GM18520 (cell line): ENCODE measurements at regions not wholly inside any gene's neighbourhood (a gene's known extent, or its start where the extent isn't known, plus 50 kb on each side); places are given as distances from the start of the nearest gene placed in this dataset.

Experiments used
- ATAC-seq: cut with Tn5 transposase; IDR thresholded peaks from one replicate; pipeline ENCODE4 v1.9.1; 2021; ENCODE audit not compliant: unreplicated experiment

DNA sequence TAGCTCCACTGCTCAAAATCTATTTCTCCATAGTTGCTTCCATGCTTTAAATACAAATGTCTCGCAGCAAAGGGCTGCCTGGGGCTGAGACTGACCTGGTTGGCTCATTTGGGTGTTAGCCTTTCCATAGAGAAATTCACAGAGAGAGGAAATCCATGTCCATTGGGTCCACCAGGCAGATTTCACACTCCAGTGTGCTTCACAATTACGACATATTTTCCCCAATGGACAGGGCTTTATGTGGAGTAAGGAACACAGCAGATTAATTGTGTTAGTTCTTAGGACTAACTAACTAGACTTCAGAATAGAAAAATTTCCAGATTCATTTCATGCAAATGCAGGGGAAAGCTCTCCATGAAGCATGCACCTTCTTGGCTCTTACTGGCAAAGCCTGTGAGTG lies 180.7 kb downstream of the FBXO15 start:
- ATAC-seq, result no peak

DNA sequence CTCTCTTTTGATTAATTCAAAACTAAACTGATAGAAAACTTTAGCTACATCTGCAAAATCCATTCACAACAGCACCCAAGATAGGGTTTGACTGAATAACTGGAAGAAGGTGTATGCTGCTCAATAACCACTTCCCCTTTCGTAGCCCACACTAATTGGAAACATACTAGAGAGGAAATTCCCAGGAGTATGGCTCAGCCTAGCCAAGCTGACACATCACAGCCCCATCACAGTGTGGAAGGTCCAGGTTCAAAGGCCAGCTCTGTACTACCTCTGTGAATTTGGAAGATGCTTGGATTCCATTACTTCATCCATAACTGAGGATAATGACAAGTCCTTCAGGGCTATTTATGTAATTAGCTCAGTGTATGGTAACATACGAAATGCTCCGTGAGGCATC lies 185.4 kb downstream of the FBXO15 start:
- no peak for ATAC-seq

DNA sequence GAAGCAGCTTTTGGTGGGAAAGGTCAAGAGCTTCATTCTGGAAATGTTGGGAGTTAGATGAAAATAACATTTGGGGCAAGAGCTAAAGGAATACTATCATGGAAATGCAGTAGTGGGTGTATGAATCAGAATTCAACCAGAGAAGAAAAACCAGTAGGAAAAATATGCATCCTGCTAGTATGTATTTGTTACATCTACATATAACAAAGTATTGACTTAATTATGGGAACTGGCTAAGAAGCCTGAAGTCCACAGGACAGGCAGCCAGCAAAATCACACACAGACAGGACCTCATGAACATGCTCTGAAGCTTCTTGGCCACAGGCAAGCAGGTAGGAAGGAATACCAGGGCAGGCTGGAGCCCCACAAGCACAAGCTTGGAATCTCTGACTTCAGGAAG lies 185.8 kb downstream of the FBXO15 start:
- ATAC-seq, result no peak

DNA sequence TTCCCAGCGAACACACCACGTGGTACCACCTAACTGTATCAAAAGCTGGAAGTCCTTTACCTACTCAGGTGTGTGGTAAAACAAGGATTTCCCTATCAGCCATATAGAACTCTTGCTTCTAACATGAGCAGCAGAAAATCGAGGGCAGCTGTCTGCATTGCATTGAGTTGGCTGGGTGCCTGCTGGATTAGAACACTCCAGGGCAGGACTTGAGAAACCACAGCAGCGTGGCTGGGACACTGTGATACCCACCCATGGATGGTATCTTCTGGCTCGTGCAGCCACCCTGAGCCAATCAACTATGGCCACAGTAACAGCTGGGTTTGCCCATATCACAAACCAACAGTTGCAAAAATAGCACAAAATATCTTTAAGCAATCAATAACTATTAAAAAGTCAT lies 188.3 kb downstream of the FBXO15 start:
- ATAC-seq, result no peak

DNA sequence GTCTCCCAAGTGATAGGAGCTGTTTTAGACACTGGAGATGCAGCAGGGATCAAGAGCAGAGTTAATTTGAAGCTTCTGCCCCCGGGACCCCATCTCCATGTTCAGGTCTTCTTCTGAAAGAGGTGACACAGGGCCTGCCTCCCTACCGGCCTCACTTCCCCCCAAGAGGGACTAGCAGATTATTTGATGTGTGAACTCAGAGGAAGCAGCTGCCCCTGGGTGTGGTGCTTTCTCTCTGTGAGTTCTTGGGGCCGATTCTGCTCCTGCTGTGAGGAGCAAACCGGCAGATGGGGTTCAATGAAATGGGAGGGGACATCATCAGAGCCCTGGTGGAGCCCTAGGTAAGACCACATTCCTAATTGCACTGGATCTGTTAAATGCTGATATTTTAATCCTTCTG lies 193.4 kb downstream of the FBXO15 start:
- ATAC-seq, result no peak

DNA sequence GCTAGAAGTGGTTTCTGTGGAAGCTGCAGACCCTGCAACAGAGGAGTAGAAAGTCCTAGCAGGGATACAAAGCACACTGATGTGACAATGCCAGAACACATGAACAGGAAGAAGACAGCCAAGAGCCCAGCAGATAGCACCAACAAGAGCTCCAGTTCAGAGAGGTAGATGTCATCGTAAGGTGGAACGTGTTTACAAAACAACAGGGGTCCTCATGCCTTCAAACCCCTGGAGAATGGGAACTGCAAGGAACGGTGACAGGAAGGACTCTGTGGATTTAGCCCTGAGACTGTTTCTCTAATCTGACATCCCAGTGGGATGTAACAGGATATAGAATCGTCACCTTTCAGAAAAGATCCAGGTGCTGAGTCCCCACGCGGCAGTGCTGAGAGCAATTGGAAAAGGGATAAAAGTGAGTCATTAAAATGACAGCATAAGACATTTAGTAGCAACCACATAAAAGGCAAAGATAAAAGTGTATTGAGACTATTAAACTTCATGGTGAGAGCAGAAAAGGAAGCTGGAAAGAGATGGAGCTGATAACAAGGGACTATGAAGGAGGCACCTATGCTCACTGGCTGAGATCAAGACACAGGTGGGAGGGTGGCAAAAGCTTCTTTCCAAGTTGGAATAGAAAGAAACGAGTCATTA lies 195.2 kb downstream of the FBXO15 start:
- ATAC-seq, result no peak

DNA sequence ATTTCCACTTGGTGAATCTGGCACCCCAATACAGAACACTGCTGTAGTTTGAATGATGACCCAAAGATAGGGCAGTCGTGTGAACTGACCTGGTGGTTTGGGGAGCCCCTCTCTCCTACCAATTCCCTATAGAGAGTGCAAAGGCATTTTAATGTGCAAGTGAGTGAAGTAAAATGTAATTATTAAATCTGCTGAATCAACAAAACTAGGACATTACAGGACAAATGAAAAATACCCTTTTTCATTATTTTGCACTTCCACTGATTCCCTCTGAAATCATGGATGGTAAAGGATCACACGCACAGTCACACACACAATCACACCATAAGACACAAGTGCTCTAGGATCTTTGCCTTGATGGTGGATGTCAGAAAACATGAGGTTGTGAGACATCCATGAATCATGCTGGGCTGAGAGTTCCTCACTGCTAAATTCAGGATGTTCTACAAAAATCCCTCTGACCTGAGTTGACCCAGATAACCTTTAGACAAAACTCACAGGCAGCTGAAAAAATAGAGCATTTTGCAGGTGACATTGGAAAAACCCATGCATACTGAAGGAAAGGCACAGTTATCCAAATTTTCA lies 197.4 kb downstream of the FBXO15 start:
- ATAC-seq, result no peak

DNA sequence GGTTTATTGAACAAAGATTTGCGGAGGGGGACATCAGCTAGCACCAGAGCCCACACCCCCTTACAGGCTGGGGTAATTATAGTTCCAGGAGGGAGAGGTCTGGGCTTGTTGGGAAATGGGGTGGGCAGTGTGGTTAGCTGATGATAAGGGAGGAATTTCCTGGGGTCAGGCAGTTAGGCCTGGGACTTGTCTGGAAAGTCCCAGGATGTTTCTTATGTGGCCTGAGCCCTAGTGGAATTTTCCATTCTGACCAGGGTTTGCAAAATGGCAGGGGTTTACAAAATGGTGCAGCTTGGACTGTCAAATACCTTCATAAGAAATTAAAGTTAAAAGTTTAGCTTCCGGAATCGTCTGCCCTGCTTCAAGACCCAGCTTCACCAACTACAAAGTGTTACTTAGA lies 199.1 kb downstream of the FBXO15 start:
- ATAC-seq, result no peak

DNA sequence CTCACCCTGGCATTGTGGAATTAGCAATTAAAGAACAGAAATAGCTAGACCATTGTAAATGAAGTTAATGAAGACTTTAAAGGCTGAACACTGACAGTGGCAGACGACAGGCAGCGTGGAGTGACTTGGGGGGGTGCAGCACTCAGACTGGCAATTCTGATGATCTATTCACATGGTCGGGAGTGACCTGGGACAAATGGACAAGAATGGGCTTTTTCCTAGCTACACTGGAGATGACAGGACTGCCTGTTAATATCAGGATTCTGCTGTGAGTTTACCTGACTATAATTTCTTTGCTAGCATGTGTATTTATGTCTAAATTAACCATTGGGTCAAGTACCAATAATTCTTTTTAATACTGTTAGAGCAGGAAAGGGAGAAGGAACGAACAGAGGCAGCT lies 199.6 kb downstream of the FBXO15 start:
- no peak for ATAC-seq

DNA sequence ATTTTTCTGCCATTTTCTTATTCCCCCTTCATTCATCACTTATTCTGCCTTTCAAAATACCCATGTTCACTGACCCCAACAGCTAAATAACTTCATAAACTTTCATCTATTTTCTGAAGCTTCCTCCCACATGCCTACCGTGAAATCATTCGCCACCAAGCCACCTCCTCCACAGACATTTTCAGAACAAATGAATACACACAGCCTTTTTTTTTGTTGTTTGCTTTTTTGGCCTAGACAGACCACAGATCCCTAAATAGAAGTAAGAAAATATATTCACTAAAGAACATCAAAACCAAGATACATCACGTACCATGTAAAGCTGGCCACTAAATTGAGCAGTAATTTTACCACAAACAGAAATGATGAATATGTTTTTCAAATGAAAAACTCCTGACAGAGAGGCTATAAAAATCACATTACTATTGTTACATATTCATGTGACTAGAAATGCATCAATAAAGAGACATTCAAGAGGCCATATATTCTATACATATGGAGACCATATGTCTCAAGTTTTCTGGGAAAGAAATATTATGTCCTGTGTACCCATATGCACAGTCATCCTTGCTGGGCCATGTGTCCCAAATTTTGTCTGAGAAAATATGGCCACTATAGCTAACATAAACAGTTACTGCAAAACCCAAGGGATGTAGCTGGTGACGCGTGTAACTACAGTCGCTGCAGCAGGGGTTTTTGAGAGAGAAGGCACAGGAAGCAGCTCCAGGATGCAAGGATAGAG lies 200.3 kb downstream of the FBXO15 start:
- no peak for ATAC-seq

DNA sequence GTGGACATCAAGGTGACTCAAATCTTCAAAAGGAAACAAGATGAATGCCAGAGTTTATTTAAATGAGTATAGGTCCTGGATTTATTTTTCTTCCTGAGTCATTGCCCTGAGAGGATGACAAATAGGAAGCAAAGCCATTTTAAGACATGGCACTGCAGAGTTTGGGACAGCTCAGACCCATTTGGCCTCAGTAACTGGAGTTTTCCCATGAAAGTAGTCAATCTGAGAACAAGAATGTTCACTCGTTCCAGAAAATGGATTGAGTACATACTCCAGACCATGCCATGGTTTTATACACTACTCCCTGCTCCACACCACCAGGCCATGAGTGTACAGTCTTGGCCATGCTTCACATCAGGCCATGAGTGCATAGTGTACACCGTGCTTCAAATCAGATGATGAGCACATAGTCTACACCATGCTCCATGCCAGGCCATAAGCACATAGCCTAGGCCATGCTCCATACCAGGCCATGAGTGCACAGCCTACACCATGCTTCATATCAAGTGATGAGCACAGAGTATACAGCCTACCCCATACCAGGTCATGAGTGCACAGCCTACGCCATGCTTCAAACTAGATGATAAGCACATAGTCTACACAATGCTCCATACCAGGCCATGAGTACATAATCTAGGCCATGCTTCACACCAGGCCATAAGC lies 202.4 kb downstream of the FBXO15 start:
- ATAC-seq, result no peak

DNA sequence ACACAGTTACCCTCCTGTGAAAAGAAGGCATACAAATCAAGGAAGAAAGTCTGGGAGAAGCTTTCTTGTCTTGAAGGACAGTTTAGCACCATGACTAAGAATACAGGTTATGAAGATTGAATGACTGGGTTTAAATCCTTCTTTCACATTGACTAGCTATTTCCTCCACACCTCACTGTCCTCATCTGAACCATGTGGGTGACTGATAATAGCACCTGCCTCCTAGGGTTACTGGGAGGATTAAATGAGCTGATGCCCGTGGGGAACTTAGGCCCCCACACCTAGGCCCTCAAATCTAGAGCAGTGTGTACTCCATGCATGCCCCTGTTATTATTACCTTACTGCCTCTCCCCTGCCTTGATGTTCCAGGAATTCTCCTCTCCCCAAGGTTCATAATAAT lies 202.9 kb downstream of the FBXO15 start:
- no peak for ATAC-seq

DNA sequence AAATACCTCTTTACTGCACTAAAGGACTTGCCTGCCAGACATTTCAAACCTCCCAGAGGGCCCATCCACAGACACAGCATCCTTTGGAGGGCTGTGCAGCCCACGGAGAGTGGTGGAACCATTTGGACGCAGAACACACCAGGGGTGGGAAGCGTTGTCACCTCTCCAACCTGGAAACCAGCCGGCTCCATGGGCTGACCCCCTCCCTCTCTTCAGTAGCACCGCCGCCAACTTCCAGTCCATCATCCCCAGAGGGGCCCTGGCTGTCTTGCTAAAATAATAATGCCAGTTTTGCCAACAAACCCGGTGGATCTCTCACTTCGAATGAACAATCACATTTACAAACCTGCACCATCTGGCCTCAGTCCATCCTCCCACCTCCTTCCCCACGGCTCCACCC lies 203.9 kb downstream of the FBXO15 start:
- no peak for ATAC-seq

DNA sequence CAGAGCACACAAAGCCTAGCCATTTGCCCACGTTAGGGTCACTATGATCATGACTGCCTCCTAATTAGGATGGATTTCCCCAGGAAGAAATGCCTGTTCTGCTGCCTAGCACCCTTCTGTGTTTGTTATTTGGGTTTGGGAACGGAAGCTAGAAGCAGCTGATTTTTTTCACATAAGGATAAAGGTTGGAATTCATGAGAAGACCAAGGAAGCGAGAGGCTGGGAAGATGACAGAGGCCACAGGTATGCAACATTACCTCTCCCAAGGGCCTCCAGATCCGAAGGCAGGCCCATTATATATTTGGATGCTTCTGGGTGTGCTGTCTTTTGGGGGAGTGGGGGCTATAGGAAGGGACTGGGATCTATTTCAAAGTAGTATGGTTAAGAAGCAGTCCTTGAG lies 204.7 kb downstream of the FBXO15 start:
- ATAC-seq, result no peak

DNA sequence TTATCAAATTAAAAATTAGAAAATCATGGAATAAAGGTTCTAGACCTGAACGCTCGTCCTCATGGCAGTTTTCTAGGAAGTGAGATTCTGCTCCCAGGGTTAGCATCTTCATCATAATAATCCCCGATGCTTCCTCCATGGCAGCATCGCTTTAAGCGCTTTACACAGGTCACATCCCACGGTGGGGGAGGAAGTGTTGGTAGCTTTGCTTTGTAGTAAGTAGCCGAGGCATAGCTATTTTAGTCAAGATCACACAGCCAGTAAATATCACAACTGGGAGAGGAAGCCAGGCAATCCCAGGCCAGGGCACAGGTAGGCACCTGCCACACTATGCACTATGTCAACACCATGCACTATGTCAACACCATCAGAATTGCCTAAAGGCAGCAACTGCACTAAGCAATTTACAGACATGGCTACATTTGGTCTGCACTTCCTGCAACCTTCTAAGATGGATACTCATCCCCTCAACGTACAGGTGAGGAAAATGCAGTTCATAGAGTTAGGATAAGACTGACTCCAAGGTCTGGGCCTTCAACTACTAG lies 205.5 kb downstream of the FBXO15 start:
- no peak for ATAC-seq

DNA sequence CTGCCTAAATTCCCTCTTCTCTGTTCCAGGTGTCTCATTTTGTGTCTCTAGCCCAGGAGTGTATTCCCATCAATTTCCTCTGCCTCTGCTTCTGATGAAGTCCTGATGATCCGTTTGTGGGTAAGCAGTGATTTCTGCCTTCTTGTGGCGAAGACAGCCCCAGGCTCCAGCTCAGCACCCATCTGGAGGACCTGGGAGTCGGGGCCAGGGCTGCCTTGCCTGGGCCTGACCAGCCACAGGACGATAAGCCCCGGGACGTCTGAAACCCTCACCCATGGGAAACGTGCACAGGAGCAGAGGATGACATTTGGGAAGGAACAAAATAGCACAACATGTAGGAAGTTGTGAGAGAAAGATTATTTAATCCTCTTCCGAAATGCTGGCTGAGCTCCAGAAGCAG lies 206.9 kb downstream of the FBXO15 start:
- ATAC-seq, result no peak

DNA sequence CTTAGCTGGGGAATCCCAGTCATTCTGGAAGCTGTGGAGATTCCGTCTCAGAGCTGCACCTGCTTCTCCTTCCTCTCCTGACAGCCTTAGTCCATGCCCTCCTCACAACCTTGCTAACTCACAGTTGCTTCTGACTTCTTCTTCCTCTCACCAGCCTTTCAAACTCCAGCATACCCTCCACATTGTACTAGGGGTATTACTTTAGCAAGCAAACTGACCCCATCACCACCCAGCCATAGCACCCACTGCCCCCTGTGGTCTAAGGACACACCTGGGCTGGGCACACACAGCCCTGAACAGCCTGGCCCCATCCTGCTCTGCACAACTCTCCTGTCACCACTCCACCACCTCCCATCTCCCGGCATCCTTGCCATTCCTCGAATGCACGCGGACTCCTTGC lies 208.2 kb downstream of the FBXO15 start:
- no peak for ATAC-seq

DNA sequence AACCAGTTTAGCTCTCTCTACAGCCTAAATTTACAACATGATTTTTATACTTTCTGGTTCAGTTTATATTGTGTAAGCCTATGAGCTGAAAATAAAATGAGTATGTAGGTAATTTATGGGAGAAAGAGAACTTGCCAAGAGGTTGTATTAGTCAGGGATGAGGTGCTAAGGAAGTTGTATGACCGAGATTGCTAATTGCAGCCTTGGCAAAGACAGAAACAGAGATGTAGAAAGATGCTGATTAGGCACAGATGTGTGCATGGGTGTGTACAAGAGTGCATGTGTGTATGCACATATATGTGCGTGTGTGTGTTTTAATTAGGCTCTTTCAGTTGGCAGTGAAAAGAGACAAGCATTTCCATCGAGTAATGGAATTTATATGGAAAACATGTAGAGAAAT lies 213.9 kb downstream of the FBXO15 start:
- no peak for ATAC-seq

DNA sequence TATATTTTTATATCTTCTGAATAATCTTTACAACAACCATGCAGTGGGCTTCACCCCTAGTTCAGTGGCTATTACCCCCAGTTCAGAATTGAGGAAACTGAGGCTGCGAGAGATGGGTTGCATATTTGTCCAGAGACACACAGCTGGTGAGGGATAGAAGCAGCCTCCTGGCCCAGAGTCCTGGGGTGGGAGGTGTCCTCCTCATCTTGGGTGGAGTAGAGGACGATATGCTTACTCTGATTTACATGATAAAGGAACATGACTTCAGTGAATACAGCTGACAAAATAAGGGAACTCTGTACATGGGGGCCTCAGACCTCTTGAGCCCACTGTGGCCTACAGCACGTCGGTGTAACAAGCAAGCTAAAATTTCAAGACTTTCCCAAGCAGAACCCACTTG lies 214.7 kb downstream of the FBXO15 start:
- no peak for ATAC-seq

DNA sequence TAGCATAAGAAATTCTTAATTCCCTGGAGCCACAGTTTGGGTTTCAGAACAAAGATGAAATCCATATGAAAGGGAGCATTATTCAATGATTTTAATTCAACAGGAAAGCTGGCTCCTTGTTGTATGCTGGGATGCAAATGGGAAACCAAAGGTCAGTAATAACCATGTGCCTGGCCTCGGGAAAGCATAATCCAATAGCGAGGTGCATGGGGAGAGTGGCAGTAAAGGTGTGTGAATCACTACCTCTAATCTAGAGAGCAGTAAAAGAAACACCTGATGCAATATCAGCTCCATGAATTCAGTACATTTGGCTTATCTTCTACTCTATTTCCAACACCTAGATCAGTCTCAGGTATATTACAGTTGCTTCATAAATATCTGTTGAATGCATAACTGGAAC lies 220.1 kb downstream of the FBXO15 start:
- no peak for ATAC-seq

DNA sequence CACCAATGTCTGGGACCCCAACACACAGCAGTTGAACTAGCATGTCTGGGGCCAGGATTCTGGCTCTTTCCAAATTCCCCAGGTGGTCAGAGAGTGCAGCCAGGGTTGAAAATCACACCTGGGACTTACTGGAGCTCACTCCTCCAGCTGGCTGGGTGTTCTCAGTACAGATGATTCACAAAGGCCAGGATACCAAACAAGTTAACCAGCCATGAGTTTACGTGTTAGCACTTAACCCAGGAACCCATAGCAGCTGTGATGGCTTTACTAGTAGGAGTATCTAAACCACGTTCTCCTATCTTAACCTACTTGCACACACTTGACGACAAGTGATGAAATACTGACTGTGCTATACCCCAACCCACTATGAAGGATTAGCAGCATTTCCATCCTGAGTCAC lies 222.8 kb downstream of the FBXO15 start:
- no peak for ATAC-seq

DNA sequence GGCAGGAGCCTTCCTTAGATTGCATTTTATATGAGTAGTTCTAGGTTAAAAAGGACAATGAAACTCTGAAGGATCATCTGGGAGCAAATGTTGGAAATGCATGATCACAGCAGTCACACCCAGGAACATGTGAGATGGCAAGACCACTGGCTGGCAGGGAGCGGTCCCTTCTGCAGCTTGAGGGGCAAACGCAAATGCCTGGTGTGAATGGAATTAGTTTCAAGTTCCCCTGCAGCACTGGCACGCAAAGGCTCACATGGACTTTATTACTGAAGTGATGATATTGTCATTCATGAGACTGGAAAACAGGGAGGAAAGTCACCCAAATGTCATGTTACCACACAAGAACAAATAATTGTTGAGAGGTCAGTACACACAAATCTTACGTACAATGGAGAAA lies 223.3 kb downstream of the FBXO15 start:
- ATAC-seq, result no peak
